ENCODE measurements at regions not wholly inside any gene's neighbourhood (a gene's known extent, or its start where the extent isn't known, plus 50 kb on each side); places are given as distances from the start of the nearest gene placed in this dataset.

DNA sequence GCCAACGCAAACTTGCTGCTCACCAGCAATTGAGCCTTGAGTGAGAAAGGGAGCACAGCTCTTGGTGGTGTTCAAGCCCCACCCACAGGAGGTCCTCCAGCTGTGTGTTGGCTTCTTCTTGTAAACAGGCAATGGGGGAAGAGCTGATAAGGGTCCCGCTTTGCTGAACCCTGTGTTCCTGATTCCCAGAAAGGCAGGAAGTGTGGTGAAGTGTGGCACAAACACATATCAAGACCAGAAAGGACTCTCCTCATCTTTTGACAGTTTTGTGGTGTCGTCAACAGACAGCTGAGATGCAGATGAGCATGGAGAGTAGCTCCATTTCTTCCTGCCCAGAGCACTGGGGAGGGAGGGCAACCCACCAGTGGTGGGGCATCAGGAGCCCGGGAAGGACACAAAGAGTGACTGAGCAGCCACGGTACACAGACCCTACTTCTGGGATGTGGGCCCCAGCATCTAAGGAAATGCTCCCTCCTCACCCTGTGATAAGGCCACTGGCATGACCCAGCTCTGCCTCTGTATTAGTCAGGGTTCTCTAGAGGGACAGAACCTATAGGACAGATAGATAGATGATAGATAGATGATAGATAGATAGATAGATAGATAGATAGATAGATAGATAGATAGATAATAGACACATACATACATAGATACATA is 188.9 kb upstream of the TAB2 start:
- TF ChIP-seq, protein P1, sequence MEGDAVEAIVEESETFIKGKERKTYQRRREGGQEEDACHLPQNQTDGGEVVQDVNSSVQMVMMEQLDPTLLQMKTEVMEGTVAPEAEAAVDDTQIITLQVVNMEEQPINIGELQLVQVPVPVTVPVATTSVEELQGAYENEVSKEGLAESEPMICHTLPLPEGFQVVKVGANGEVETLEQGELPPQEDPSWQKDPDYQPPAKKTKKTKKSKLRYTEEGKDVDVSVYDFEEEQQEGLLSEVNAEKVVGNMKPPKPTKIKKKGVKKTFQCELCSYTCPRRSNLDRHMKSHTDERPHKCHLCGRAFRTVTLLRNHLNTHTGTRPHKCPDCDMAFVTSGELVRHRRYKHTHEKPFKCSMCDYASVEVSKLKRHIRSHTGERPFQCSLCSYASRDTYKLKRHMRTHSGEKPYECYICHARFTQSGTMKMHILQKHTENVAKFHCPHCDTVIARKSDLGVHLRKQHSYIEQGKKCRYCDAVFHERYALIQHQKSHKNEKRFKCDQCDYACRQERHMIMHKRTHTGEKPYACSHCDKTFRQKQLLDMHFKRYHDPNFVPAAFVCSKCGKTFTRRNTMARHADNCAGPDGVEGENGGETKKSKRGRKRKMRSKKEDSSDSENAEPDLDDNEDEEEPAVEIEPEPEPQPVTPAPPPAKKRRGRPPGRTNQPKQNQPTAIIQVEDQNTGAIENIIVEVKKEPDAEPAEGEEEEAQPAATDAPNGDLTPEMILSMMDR (conservative IDR thresholded peaks at IDR 0.05; ENCODE audit: low read length) = no peak
- no peak for TF ChIP-seq EZH2phosphoT487 (IDR thresholded peaks at IDR 0.05; ENCODE audit: borderline replicate concordance, low read depth, low read length)

Data from OCI-LY7 (cell line).